Epithelial cell of esophagus (primary cell): ENCODE measurements at regions not wholly inside any gene's neighbourhood (a gene's known extent, or its start where the extent isn't known, plus 50 kb on each side); places are given as distances from the start of the nearest gene placed in this dataset.

Source experiments
- DNase-seq: peaks from one replicate; pipeline ENCODE4 v3.0.0; 2010; ENCODE audit warnings: low read depth
- H3K4me3 ChIP-seq: 2 replicates; pipeline ENCODE4 v1.5.1; 2011; ENCODE audit warnings: mild to moderate bottlenecking, low read length, control low read depth
- TF ChIP-seq, protein P1 (sequence below): IDR thresholded peaks from 2 replicates; pipeline ENCODE4 v1.5.1; 2011; ENCODE audit warnings: low read depth, mild to moderate bottlenecking, low read length, control low read depth, inconsistent platforms; ENCODE audit not compliant: insufficient read depth; ENCODE audit errors: missing control alignments

DNA sequence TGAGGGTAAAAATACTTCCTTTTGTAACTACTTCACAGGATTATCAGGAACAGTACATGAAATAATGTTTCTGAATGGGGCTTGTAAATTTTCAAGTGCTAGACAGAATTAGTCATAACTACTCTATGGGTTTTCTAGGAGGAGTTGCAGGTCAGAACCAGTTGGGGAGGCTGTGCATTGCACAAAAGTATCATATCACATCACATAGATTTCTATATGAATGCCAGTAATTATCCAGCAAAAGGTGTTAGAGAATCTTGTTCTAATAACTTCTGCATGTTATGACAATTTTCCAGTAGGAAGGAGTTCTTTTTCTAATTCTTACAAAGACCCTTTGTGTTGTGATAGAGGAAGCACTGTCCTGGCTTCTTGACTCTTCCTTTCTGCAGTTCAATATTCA, 551.6 kb downstream of the COL12A1 start:
- no peak overlapping the region for H3K4me3 ChIP-seq
- DNase-seq: peak; percentile 69
- TF ChIP-seq, protein P1, sequence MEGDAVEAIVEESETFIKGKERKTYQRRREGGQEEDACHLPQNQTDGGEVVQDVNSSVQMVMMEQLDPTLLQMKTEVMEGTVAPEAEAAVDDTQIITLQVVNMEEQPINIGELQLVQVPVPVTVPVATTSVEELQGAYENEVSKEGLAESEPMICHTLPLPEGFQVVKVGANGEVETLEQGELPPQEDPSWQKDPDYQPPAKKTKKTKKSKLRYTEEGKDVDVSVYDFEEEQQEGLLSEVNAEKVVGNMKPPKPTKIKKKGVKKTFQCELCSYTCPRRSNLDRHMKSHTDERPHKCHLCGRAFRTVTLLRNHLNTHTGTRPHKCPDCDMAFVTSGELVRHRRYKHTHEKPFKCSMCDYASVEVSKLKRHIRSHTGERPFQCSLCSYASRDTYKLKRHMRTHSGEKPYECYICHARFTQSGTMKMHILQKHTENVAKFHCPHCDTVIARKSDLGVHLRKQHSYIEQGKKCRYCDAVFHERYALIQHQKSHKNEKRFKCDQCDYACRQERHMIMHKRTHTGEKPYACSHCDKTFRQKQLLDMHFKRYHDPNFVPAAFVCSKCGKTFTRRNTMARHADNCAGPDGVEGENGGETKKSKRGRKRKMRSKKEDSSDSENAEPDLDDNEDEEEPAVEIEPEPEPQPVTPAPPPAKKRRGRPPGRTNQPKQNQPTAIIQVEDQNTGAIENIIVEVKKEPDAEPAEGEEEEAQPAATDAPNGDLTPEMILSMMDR: peak; percentile 13

DNA sequence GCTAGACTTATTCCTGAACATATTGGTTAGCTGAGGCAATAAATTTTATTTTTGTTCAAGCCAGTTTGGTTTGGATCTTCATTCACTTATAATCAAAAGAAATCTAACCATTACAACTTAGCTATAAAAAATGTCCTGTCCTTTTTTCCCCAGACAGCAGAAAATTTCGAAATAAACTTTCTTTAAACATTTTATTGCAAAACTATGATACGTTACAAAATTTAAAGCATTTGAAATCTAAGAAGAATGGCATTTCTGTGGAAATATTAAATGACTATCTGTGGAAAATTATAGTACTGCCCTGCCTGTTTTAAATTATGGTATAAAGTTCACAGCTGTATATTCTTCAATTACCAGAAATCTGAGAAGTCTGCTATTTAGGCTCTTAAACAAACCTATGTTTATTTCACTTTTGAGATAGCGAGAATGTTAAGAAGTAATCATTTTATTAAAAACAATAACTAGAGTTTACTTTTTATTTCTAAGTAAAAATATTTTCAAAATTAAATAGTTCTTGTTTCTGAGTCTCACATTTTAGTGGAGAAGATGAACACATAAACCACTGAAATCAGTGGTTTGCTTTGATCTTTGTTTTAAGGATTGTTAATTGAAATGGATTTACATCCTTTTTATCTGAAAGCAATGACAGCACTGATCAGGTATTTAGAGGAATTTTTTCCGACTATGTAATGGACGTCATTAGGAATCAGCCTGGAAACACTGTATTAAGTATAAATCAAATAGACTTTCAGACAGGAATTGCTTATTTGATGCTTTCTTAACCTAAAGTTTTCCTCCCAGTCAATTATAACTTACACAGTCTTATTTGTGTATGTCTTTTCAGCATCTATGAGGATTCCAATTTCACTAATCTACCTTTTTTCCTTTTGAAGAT, 553.7 kb downstream of the COL12A1 start:
- TF ChIP-seq, protein P1: no peak
- no peak overlapping the region for H3K4me3 ChIP-seq
- no peak for DNase-seq

DNA sequence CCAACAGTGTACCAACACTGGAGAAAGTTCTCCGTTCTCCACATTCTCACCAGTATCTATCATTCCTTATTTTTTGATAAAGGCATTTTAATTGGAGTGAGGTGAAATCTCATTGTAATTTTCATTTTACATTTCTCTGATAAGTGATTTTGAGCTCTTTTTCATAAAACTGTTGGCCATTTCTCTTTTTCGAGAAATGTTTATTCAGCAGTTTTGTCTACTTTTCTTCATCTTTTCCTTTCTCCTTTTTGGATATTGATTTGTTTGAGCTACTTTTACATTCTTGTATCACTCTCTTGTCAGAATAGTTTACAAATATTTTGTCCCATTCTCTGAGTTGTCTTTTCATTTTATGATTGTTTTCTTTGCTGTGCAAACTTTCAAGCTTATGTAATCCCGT, 555.2 kb downstream of the COL12A1 start:
- TF ChIP-seq, protein P1: no peak
- no peak overlapping the region for H3K4me3 ChIP-seq

DNA sequence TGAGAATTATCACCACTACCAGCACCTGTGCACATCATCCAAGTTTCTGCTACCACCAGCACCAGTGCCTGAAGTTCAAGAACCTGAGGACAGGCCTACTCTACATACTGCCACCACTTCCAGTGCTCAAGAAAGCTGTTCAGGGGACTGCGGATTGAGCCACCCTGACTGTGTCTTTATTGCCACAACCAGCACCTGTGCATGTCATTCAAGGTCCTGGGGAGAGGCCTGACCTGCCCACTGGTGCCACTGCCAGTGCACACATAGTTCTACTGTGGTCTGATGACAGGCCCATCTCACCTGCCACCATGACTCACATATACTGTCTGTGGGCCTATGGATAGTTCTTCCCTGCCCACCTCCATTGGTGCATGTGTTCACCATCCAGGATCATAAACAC, 559.4 kb downstream of the COL12A1 start:
- TF ChIP-seq, protein P1: no peak
- DNase-seq: no peak
- H3K4me3 ChIP-seq: no peak overlapping the region

More for the DNA sequence above, 555.2 kb downstream of the COL12A1 start:
- DNase-seq: no peak

DNA sequence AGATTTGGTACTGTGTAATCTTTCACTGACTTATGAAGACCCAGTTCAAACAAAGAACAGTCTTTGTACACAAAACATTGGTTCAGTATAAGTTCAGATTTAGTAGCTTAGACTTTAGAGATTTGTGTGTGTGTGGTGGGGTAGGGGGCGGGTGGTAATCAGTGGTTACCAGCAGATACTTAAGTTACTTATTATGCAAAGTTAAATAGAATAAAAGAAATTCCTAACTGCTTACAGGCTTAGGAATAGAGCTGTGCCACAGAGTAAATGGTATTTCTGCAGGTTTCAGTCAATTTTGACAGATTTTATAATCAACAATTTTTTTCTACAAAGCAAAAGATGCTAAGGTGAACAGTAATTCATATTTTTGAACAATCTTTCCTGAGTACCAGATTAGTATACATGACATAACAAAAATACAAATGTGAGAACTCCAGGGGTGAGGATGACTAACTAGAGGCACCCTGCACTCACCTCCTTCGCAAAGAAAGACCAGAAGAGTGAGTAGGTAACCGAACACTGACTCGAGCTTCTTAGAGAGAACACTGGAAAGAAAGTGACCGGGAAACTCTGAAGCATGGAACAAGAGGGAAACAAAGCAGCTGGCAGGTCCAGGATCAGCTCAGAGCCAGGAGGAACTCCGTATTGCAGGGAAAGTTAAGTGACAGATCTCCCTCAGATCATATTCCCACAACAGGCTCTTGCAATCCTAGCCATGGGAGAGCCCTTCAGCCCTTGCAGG, 560.6 kb downstream of the COL12A1 start:
- no peak overlapping the region for H3K4me3 ChIP-seq
- TF ChIP-seq, protein P1: no peak
- peak; percentile 9 for DNase-seq

DNA sequence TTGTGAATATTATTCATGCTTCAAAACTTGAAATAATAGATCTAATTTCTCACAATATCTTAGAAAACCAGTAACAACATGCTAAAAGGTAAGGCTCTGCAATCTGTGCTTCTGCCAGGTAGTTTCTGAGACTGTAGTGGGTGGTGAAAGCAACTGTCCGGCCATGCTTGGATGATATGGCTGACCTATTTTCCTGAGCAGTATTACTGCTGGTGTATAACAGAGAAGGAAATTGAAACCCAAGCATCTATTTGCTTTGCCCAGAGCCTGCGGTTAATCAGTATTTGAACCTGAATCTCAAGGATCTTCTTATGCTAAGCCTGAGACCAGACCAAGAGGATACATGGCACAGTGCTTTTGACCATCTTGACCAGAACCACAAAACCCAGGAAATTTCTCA, 563.8 kb downstream of the COL12A1 start:
- no peak for DNase-seq
- TF ChIP-seq, protein P1: no peak
- H3K4me3 ChIP-seq: no peak overlapping the region
